ENCODE measurements at regions not wholly inside any gene's neighbourhood (a gene's known extent, or its start where the extent isn't known, plus 50 kb on each side); places are given as distances from the start of the nearest gene placed in this dataset.

DNA sequence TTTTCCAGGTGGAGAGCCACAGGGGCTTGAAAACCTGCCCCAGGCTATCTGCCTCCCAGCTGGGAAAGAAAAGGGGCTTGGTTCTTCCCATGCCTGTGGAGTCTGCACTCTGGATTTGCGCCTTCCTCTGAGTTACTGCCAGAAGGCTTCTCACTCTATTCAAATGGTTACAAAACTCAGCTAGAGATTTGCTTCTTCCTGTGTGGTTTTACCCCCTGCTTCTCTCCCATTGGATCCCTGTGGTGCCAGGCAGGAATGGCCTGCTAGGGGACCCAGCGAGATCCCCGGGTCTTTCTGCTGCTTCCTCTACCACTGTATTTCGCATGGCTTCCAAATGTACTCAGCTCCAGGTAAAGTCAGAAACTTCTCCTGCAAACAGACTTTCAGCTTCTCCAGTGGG, 192.0 kb upstream of the HS3ST5 start:
- Histone ChIP-seq H3K27ac (no peak overlapping the region), H3K9me3 (no peaks in the 10 kb centered on the region), H3K4me3 (no peak overlapping the region), H3K4me1 (no peaks in the 10 kb centered on the region), H3K4me2 (no peak overlapping the region)
- FAIRE-seq, result no peak
- 67% methylated on average over 3 of the region's 4 CpGs for WGBS (ENCODE audit: missing lambda C conversion rate)
- TF ChIP-seq MYC (IDR thresholded peaks at IDR 0.05; ENCODE audit: borderline replicate concordance, low read length) (no peak), ATOH8 (CRISPR knock-in tag; IDR thresholded peaks at IDR 0.05; ENCODE audit: low read depth) (no peak), KDM1A (IDR thresholded peaks at IDR 0.05; ENCODE audit: low read depth) (no peak), NPAS2 (CRISPR knock-in tag; IDR thresholded peaks at IDR 0.05; ENCODE audit: borderline replicate concordance) (no peak), POLR2A (IDR thresholded peaks at IDR 0.05; ENCODE audit: low read length) (no peak), MAZ (IDR thresholded peaks at IDR 0.05; ENCODE audit: borderline replicate concordance, low read depth, low read length) (no peak), GATA3 (IDR thresholded peaks at IDR 0.05; ENCODE audit: borderline replicate concordance) (no peak), CBX2 (IDR thresholded peaks at IDR 0.05; ENCODE audit: borderline replicate concordance, low read depth) (no peak), RARB (CRISPR knock-in tag; IDR thresholded peaks at IDR 0.05) (no peak), JUN (IDR thresholded peaks at IDR 0.05) (no peak), HOXB13 (CRISPR knock-in tag; IDR thresholded peaks at IDR 0.05; ENCODE audit: low read depth) (no peak), TP53 (CRISPR knock-in tag; IDR thresholded peaks at IDR 0.05) (no peak)
- TF ChIP-seq, protein P1, sequence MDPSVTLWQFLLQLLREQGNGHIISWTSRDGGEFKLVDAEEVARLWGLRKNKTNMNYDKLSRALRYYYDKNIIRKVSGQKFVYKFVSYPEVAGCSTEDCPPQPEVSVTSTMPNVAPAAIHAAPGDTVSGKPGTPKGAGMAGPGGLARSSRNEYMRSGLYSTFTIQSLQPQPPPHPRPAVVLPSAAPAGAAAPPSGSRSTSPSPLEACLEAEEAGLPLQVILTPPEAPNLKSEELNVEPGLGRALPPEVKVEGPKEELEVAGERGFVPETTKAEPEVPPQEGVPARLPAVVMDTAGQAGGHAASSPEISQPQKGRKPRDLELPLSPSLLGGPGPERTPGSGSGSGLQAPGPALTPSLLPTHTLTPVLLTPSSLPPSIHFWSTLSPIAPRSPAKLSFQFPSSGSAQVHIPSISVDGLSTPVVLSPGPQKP (IDR thresholded peaks at IDR 0.05; ENCODE audit: low read depth, low read length), result no peak
- TF ChIP-seq, protein P2, sequence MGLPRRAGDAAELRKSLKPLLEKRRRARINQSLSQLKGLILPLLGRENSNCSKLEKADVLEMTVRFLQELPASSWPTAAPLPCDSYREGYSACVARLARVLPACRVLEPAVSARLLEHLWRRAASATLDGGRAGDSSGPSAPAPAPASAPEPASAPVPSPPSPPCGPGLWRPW (IDR thresholded peaks at IDR 0.05), result no peak
- TF ChIP-seq, protein P3, sequence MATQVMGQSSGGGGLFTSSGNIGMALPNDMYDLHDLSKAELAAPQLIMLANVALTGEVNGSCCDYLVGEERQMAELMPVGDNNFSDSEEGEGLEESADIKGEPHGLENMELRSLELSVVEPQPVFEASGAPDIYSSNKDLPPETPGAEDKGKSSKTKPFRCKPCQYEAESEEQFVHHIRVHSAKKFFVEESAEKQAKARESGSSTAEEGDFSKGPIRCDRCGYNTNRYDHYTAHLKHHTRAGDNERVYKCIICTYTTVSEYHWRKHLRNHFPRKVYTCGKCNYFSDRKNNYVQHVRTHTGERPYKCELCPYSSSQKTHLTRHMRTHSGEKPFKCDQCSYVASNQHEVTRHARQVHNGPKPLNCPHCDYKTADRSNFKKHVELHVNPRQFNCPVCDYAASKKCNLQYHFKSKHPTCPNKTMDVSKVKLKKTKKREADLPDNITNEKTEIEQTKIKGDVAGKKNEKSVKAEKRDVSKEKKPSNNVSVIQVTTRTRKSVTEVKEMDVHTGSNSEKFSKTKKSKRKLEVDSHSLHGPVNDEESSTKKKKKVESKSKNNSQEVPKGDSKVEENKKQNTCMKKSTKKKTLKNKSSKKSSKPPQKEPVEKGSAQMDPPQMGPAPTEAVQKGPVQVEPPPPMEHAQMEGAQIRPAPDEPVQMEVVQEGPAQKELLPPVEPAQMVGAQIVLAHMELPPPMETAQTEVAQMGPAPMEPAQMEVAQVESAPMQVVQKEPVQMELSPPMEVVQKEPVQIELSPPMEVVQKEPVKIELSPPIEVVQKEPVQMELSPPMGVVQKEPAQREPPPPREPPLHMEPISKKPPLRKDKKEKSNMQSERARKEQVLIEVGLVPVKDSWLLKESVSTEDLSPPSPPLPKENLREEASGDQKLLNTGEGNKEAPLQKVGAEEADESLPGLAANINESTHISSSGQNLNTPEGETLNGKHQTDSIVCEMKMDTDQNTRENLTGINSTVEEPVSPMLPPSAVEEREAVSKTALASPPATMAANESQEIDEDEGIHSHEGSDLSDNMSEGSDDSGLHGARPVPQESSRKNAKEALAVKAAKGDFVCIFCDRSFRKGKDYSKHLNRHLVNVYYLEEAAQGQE (IDR thresholded peaks at IDR 0.05), result no peak
- ChIA-PET CTCF (no interaction called here), POLR2A (no interaction called here)
- DNase-seq (ENCODE audit: low read depth in 1 of 2, low spot score in 1 of 2), result no peak
- ATAC-seq, result no peak

DNA sequence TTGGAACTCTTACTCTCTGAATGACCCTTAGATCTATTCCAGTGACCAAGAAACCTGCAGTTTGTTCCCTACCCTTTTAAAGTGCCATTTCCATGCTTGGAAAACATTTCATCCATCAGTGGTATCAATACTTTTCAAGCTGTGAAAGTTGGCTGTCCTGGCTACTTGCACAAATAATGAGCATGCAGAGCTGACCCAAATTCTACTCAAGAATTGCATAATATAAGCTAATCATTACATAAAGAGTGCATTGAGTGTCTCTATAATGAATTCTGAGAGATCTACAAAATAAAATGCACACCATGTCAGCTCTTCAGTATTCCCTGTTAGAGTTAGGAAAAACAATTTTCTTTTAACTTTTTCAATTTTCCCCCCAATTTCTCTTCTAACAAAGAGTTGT, 181.3 kb upstream of the HS3ST5 start:
- ChIA-PET POLR2A (no interaction called here), CTCF (no interaction called here)
- no peak for FAIRE-seq

More for the DNA sequence above, 181.3 kb upstream of the HS3ST5 start:
- Histone ChIP-seq H3K4me1 (no peaks in the 10 kb centered on the region), H3K9me3 (no peaks in the 10 kb centered on the region), H3K4me2 (no peak overlapping the region), H3K4me3 (no peak overlapping the region), H3K27ac (no peak overlapping the region)
- TF ChIP-seq PHF8 (IDR thresholded peaks at IDR 0.05; ENCODE audit: borderline replicate concordance, low read depth), result no peak
- no peak for TF ChIP-seq ZC3H11A (IDR thresholded peaks at IDR 0.05)
- TF ChIP-seq POLR2AphosphoS2 (conservative IDR thresholded peaks at IDR 0.05; ENCODE audit: low read length), result no peak
- TF ChIP-seq RARB (CRISPR knock-in tag; IDR thresholded peaks at IDR 0.05), result no peak
- TF ChIP-seq RNF2 (IDR thresholded peaks at IDR 0.05; ENCODE audit: borderline replicate concordance, low read depth), result no peak
- no peak for TF ChIP-seq NR3C1 (IDR thresholded peaks at IDR 0.05)
- TF ChIP-seq, protein P1 (IDR thresholded peaks at IDR 0.05; ENCODE audit: low read depth, low read length), result no peak
- TF ChIP-seq USF2 (IDR thresholded peaks at IDR 0.05), result no peak
- no peak for TF ChIP-seq HOXA7 (CRISPR knock-in tag; IDR thresholded peaks at IDR 0.05)
- TF ChIP-seq ZNF302 (CRISPR knock-in tag; IDR thresholded peaks at IDR 0.05), result no peak
- TF ChIP-seq, protein P3 (IDR thresholded peaks at IDR 0.05), result no peak
- TF ChIP-seq NFE2L2 (conservative IDR thresholded peaks at IDR 0.05; ENCODE audit: low read length), result no peak
- TF ChIP-seq TP53 (CRISPR knock-in tag; IDR thresholded peaks at IDR 0.05), result no peak
- DNase-seq (ENCODE audit: low read depth in 1 of 2, low spot score in 1 of 2), result no peak
- no peak for ATAC-seq
